ENCODE measurements at regions not wholly inside any gene's neighbourhood (a gene's known extent, or its start where the extent isn't known, plus 50 kb on each side); places are given as distances from the start of the nearest gene placed in this dataset.

GRCh38 chr14:101350021-101350420 lies 211.3 kb upstream of the DIO3 start:
- H3K27ac ChIP-seq: no peak overlapping the region
- TF ChIP-seq CTCF (conservative IDR thresholded peaks at IDR 0.05): no peak
- TF ChIP-seq ZFX (IDR thresholded peaks at IDR 0.05): no peak

DNA sequence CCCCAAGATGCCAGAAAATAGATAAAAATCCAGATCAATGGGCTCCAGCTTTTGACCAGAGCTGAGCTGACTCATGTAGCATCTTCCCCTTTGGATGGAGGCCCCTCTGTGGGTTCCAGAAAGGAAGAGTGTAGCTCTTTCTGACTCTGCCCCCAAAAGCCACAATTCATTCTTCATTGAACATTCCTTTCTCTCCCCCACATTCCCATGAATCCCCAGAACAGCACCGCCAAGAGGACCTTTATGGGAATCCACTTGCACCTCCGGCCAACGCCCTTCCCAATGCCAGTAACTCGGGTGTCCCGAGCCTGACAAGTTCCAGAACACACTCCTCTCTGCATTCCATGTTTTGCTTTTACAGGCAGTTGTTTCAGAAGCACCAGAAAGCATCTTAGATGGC lies 210.6 kb upstream of the DIO3 start:
- no peak for TF ChIP-seq CTCF (conservative IDR thresholded peaks at IDR 0.05)
- TF ChIP-seq ZFX (IDR thresholded peaks at IDR 0.05): no peak

DNA sequence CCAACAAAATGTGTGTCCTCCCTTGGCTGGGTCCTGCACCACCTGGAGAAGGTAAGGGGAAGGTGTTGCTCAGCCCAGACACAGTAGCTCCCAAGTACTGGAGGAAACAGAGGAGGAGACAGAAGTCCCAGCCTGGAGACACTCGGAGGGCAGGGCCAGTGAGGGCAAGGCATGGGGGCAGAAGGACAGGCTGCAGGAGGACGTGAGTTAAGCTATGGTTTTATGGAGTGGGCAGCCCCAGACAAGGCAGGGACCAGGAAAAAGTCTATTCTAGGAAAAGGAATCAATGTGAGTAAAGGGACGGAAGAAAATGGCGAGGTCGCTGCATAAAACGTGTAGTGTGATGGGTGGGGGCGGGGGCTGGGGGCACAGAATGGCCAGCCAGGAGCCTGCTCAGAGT lies 210.1 kb upstream of the DIO3 start:
- H3K27ac ChIP-seq: no peak overlapping the region
- TF ChIP-seq CTCF (conservative IDR thresholded peaks at IDR 0.05) (no peak), ZFX (IDR thresholded peaks at IDR 0.05) (no peak)

More for the DNA sequence above, 210.6 kb upstream of the DIO3 start:
- H3K27ac ChIP-seq: no peak overlapping the region

DNA sequence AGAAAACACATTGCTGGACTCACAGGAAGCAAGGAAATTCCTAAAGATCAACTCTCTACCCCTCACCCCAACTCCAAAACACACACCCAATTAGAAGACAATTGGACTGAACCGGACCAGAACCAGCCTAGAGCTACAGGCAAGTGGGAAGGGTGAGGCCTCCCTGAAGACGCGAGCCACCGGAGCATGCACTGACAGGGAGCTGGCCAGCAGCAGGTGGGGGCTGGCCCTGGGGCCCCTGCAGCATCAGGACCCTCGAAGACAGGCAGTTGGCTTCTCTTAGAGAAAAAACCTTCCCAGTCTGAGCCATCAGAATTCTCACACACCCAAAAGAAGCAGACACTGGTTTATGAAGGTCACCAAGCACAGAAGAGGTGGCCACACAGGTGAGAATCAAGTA lies 209.5 kb upstream of the DIO3 start:
- TF ChIP-seq ZFX (IDR thresholded peaks at IDR 0.05) (no peak), CTCF (conservative IDR thresholded peaks at IDR 0.05) (no peak)
- H3K27ac ChIP-seq: no peak overlapping the region

DNA sequence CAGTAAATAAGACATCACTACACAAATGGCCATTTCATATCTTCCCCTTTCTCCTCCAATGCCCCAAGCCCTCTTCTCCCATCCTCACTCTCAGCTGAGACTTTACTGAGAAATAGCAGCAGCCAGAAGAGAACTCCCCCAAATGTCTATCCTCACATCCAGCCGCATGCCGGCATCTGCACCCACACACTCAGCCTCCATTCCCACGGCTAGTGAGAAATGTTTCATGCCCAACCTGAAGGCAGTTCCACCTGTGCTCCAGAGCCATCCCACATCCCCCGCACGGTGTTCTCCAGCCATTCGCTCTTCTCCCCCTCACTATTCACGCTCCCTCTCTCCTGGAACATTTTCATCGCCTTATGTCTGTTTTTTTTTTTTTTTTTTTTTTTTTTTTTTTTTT lies 208.7 kb upstream of the DIO3 start:
- TF ChIP-seq ZFX (IDR thresholded peaks at IDR 0.05) (no peak), CTCF (conservative IDR thresholded peaks at IDR 0.05) (no peak)
- no peak overlapping the region for H3K27ac ChIP-seq

DNA sequence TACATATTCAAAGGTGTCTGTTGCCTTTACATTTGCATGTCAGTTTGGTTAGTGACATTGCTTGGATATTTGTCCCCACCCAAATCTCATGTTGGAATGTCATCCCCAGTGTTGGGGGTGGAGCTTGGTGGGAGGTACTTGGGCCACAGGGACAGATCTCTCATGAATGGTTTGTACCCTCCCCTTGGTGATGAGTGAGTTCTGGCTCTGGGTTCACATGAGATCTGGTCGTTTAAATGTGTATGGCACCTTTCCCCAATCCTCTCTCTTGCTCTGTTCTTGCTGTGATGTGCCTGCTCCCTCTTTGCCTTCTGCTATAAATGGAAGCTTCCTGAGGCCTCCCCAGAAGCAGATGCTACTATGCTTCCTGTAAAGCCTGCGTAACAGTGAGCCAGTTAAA lies 207.9 kb upstream of the DIO3 start:
- TF ChIP-seq CTCF (conservative IDR thresholded peaks at IDR 0.05): no peak
- no peak for TF ChIP-seq ZFX (IDR thresholded peaks at IDR 0.05)
- H3K27ac ChIP-seq: no peak overlapping the region

DNA sequence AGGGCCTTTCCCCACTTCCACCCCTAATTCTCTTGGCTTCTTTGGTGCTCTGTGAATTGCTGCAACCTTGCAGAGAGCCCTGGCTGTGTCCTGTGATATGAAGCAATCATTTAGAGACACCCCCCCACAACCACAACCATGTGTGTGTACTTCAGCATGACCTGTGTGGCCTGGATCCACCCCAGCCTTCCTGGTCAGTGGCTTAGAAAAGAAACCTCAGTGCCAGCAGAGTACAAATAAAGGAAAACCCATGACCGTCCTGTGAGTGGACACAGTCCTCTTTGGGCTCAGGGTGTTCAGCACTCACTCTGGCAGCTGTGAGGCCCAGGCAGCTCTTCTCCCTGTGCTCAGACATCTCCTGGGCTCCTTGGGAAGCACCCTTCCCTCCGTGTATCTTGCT lies 206.6 kb upstream of the DIO3 start:
- TF ChIP-seq ZFX (IDR thresholded peaks at IDR 0.05): no peak
- no peak for TF ChIP-seq CTCF (conservative IDR thresholded peaks at IDR 0.05)
- no peak overlapping the region for H3K27ac ChIP-seq
